ENCODE measurements at regions not wholly inside any gene's neighbourhood (a gene's known extent, or its start where the extent isn't known, plus 50 kb on each side); places are given as distances from the start of the nearest gene placed in this dataset.

DNA sequence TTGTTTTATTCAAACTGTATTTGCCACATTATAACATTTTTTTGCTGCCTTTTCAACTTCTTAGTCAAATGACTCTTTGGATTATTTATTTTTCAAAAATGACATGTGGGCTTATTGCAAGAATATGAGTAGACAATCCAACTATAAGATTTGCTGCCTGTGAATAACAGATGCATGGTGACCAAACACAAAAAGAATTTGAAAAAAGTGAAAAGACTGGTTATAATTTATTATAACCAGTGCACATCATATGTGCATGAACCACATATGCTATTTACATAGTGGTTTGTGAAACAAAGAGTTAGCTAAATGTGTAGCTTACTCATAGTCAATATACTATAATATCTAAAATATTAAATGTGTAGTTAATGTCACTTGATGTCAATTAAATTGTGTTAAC is 2086.8 kb downstream of the ARAP2 start:
- no peak for DNase-seq
- Histone ChIP-seq H3K27me3 (no peaks in the 10 kb centered on the region), H3K27ac (no peak overlapping the region), H3K4me1 (no peaks in the 10 kb centered on the region), H3K4me3 (no peak overlapping the region), H3K36me3 (no peaks in the 10 kb centered on the region), H3K9me3 (replicated peaks) (no peaks in the 10 kb centered on the region)

DNA sequence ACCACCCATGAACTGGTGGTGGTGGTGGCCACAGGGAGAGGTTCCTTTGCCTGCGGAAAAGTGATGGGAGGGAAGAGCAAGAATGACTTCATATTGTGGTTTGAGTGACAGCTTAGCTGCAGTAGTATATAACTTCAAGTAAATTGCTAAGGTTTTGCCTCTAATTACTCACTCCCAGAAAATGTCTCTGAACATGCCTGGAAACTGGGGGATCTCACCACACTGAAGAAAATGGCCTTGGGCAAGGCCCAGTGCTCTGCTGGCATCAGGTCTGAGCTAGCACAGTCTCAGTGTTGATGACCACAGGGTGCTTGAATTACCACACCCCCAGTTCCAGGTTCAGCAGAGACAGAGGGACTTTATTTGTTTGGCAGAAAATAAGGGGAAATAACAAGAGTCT is 2085.4 kb downstream of the ARAP2 start:
- Histone ChIP-seq H3K27me3 (no peaks in the 10 kb centered on the region), H3K9me3 (replicated peaks) (no peaks in the 10 kb centered on the region), H3K27ac (no peak overlapping the region), H3K4me3 (no peak overlapping the region), H3K36me3 (no peaks in the 10 kb centered on the region), H3K4me1 (no peaks in the 10 kb centered on the region)
- no peak for DNase-seq

DNA sequence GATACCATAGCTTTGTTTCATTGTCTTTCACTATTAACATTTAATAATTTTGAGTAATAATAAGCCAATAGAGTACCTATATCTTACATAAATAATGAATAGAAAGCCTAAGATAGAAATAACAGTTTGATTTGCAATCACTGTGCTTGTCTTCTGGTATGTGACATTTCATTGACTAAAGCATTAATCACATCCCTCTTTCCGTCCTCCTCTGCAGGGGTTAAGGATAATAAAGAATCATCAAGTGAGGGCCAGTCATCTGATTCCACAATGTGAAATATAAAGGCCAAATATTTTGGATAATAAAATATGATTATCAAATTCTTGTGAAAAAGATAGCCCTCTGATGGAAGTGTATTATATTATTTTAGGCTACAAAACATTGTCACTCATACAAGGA is 2073.4 kb downstream of the ARAP2 start:
- H3K27me3 ChIP-seq, result no peaks in the 10 kb centered on the region
- H3K9me3 ChIP-seq (replicated peaks), result no peaks in the 10 kb centered on the region
- H3K4me1 ChIP-seq, result no peaks in the 10 kb centered on the region
- H3K4me3 ChIP-seq, result no peak overlapping the region
- no peak for DNase-seq
- no peak overlapping the region for H3K27ac ChIP-seq
- H3K36me3 ChIP-seq, result no peaks in the 10 kb centered on the region

DNA sequence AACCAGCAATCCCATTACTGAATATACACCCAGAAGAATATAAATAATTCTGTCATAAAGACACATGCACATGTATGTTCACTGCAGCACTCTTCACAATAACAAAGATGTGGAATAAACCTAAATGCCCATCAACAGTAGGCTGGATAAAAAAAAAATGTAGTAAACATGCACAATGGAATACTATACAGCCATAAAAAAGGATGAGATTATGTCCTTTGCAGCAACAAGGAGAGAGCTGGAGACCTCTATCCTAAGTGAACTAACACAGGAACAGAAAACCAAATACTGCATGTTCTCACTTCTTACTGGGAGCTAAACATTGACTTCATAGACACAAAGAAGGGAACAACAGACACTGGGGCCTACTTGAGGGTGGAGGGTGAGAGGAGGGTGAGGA is 2067.7 kb downstream of the ARAP2 start:
- H3K27ac ChIP-seq, result no peak overlapping the region

DNA sequence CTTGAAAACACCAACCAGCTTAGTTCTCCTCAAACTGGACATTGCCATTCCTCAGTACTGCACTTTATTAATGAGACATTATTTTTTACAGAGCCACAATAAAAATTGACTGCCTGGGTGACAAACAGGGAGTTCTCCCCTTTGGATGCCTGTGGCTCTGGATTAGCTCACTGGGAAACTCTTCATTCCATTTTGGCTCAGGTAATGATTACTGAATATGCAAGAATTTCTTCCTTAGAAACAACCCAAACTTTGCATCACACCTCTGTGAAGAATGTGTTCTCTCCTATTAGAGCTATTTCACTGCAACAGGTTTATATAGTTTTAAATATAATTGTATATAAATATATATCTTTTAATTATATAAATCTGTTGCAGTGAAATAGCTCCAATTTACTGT is 2065.8 kb downstream of the ARAP2 start:
- no peaks in the 10 kb centered on the region for H3K36me3 ChIP-seq
- no peak overlapping the region for H3K4me3 ChIP-seq
- no peak overlapping the region for H3K27ac ChIP-seq
- H3K4me1 ChIP-seq, result peaks cover 8% of the 10 kb centered on the region
- H3K9me3 ChIP-seq (replicated peaks), result no peaks in the 10 kb centered on the region
- no peak for DNase-seq
- no peaks in the 10 kb centered on the region for H3K27me3 ChIP-seq

More for the DNA sequence above, 2067.7 kb downstream of the ARAP2 start:
- Histone ChIP-seq H3K27me3 (no peaks in the 10 kb centered on the region), H3K9me3 (replicated peaks) (no peaks in the 10 kb centered on the region), H3K4me3 (no peak overlapping the region), H3K4me1 (peaks cover 7% of the 10 kb centered on the region), H3K36me3 (no peaks in the 10 kb centered on the region)
- DNase-seq, result no peak

DNA sequence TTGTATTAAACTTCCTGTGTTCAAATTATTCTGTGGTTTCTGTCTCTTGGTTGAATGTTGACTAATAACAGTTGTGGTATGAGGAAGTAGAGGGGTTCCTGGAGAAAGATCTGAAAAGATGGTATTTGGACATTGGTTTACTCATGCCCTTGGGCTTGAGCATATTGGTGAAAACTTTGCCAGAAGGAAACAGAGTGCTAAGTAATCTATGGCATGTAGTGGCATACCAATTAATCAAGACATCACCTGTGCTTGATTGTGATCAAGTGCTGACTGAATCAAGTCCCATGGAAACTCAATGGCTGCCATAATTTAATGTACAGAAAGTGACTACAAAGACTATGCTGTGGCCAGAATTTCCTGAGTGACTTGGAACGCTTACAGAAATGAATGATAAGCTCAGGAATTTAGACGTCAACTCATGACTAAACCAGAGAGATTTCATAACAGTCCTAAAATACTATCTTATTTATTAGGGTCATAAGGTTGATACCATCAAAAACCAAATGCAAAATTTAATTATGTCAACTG is 2062.9 kb downstream of the ARAP2 start:
- Histone ChIP-seq H3K9me3 (replicated peaks) (no peaks in the 10 kb centered on the region), H3K4me1 (peaks cover 8% of the 10 kb centered on the region), H3K27ac (no peak overlapping the region), H3K27me3 (no peaks in the 10 kb centered on the region), H3K4me3 (no peak overlapping the region), H3K36me3 (no peaks in the 10 kb centered on the region)
- DNase-seq, result peak in 1 of 2 experiments; percentile 5

DNA sequence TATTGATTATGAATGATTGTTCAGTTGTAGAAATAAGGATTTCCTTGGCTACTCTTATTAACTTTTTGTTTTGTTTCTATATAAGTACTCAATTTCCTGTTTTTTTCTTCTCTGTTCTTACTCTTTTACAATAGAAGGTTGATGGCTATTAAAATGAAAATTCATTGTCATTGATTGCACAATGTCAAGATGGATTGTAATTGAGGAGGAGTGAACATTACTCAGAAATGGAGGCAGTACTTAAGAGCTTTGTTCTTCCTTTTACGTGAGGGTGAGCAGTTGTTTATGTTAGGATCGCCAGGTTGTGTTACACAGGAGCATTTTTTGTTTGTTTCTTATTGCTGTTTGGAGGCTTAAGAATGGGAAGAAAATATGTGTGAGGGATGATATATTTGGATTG is 2062.4 kb downstream of the ARAP2 start:
- H3K27me3 ChIP-seq, result no peaks in the 10 kb centered on the region
- DNase-seq, result no peak
- H3K4me3 ChIP-seq, result no peak overlapping the region
- peaks cover 8% of the 10 kb centered on the region for H3K4me1 ChIP-seq
- no peak overlapping the region for H3K27ac ChIP-seq
- H3K9me3 ChIP-seq (replicated peaks), result no peaks in the 10 kb centered on the region
- no peaks in the 10 kb centered on the region for H3K36me3 ChIP-seq

DNA sequence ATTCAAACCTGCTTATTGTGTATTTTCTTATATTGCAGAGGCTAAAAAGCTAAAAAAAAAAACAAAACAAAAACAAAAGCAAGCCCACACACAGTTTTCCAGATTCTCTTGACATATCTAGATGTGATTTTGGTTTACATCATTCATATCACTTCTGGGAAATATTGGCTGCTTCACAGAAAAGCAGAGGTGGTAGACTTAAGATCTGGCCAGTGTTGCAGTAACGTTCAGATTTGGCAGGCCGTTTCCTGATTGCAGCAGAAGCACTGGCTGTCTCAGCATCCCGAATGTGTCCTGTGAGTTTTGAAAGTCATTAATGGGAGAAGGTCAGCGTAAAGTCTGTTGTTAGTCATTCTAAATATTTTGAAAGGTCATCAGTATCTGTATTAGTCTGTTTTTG is 2062.0 kb downstream of the ARAP2 start:
- Histone ChIP-seq H3K36me3 (no peaks in the 10 kb centered on the region), H3K27me3 (no peaks in the 10 kb centered on the region), H3K27ac (no peak overlapping the region), H3K4me3 (no peak overlapping the region), H3K9me3 (replicated peaks) (no peaks in the 10 kb centered on the region), H3K4me1 (peaks cover 8% of the 10 kb centered on the region)
- DNase-seq, result no peak

DNA sequence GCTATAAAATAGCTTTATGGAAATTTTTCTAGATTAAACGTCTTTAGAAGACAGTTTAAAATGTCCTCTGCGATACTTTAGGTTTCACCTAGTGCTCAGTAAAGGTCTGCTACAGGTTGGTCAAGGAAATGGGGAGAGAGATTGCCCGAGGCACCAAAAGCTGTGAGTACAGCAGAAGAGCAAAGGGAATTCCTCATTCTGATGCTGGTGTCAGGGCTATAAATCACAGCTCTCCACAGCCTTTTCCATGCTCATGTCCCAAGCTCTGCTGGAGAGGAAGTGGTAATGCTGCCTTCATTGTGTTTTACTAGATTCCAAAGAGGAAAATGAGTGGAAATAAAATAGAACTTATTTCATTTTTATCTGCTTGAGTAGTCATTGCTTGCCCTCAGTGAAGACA is 2060.4 kb downstream of the ARAP2 start:
- no peak overlapping the region for H3K27ac ChIP-seq
- no peaks in the 10 kb centered on the region for H3K36me3 ChIP-seq
- no peaks in the 10 kb centered on the region for H3K27me3 ChIP-seq
- no peak for DNase-seq
- no peak overlapping the region for H3K4me3 ChIP-seq
- no peaks in the 10 kb centered on the region for H3K9me3 ChIP-seq (replicated peaks)
- H3K4me1 ChIP-seq, result peaks cover 8% of the 10 kb centered on the region

DNA sequence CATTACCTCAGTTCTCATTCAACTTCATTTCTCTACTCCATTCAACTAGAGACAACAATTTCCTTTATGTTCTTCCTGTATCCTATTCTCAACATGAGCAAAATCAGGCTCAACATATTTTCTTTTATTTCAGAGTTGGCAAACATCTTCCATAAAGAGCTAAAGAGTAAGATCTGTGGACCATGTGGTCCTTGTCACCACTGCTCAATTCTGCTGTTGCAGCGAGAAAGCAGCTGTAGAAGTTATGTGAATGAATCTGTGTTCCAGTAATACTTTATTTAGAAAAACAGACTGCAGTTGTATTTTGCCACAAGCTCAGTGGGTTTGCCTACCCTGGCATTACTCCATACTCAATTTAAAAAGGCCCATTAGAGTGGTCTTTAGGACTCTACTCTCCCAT is 2057.3 kb downstream of the ARAP2 start:
- H3K4me3 ChIP-seq, result no peak overlapping the region
- no peaks in the 10 kb centered on the region for H3K4me1 ChIP-seq
- no peaks in the 10 kb centered on the region for H3K27me3 ChIP-seq
- DNase-seq, result no peak
- no peaks in the 10 kb centered on the region for H3K9me3 ChIP-seq (replicated peaks)
- H3K36me3 ChIP-seq, result no peaks in the 10 kb centered on the region
- no peak overlapping the region for H3K27ac ChIP-seq

DNA sequence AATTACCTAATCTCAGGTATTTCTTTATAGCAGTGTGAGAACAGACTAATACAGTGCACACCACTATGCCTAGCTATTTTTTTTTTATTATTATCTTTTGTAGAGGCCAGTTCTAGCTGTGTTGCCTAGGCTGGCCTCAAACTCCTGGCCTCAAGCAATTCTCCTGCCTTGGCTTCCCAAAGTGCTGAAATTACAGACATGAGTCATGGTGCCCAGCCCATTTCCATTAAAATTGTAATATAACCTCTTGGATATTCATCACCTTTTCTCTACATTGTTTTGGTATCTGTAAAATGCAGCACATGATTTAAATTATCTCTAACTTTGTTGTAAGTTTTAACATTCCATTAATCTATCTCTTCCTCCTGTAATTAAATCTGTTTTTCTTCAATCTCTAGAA is 2052.9 kb downstream of the ARAP2 start:
- H3K4me3 ChIP-seq, result no peak overlapping the region
- H3K36me3 ChIP-seq, result no peaks in the 10 kb centered on the region
- H3K4me1 ChIP-seq, result no peaks in the 10 kb centered on the region
- no peaks in the 10 kb centered on the region for H3K27me3 ChIP-seq
- H3K9me3 ChIP-seq (replicated peaks), result no peaks in the 10 kb centered on the region
- no peak overlapping the region for H3K27ac ChIP-seq
- DNase-seq, result no peak

DNA sequence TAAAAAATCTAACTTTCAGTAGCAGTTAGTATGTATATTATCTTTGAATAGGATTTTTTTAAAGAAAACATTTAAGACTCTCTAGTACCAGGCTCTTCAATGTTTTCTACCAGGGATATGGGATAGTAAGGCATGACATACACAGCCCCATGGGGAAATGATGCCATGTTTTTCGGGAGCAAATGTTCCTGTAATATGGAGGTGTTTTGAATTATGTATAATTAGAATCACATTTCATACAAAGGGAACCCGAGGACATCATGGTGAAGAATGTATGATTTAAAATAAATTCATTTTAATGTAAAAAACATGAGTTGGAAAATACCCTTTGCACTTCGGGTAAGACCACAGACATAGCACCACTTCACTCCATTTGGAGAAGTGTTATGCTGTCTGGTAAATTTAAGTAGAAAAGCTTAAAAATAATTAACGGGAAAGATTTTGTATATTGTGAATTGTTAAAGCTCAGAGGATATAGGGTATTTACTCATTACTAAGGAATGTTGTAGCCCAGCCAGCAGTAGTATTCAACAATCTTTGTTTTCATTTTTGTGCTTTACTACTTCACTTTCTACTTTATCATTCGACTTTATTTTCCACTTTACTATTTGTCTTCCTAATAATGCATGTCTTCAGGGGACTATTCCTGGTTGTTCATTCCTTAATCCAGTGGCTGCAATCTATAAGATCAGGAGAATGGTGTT is 2050.7 kb downstream of the ARAP2 start:
- H3K9me3 ChIP-seq (replicated peaks), result no peaks in the 10 kb centered on the region
- H3K36me3 ChIP-seq, result no peaks in the 10 kb centered on the region
- H3K4me1 ChIP-seq, result no peaks in the 10 kb centered on the region
- no peaks in the 10 kb centered on the region for H3K27me3 ChIP-seq
- H3K27ac ChIP-seq, result no peak overlapping the region
- no peak overlapping the region for H3K4me3 ChIP-seq
- no peak for DNase-seq

DNA sequence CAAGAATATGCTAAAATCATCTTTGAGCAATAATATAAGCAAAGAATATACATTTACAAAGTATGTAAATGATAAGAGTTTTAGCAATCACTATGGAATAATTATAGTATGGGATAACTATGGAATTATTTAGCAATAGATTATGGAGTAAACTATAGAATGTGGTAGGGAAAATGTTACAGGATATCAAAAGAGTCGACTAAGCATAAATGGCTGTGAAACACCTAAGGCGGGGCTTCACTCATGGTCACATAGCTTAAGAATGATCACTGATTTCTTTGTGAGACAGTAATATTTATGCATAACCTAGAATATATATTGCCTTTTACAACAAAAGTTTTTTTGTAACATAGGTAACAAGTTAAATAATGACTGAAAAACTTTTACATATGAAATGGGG is 2049.7 kb downstream of the ARAP2 start:
- Histone ChIP-seq H3K4me1 (no peaks in the 10 kb centered on the region), H3K9me3 (replicated peaks) (no peaks in the 10 kb centered on the region), H3K4me3 (no peak overlapping the region), H3K27me3 (no peaks in the 10 kb centered on the region), H3K27ac (no peak overlapping the region), H3K36me3 (no peaks in the 10 kb centered on the region)
- DNase-seq, result no peak

DNA sequence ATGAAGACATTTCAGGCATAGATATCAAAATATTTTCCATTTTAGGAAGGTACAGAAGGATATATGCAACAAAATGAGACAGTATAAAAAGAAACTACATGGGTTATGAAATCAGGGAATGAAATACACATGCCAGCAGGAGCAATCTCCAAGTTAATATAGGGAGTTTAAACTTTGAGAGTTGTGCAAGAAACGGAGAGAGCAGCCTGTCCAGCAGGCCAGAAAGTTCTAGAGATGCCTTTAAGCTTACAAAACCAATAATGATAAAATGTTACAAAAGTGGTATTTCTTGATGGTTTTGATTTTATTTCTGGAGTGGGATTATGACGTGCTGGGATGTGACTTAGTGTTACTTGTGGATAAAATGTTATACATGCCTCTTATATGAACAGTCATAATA is 2047.9 kb downstream of the ARAP2 start:
- no peaks in the 10 kb centered on the region for H3K4me1 ChIP-seq
- H3K36me3 ChIP-seq, result no peaks in the 10 kb centered on the region
- no peak overlapping the region for H3K27ac ChIP-seq
- no peak for DNase-seq
- H3K27me3 ChIP-seq, result no peaks in the 10 kb centered on the region
- H3K9me3 ChIP-seq (replicated peaks), result no peaks in the 10 kb centered on the region
- no peak overlapping the region for H3K4me3 ChIP-seq

DNA sequence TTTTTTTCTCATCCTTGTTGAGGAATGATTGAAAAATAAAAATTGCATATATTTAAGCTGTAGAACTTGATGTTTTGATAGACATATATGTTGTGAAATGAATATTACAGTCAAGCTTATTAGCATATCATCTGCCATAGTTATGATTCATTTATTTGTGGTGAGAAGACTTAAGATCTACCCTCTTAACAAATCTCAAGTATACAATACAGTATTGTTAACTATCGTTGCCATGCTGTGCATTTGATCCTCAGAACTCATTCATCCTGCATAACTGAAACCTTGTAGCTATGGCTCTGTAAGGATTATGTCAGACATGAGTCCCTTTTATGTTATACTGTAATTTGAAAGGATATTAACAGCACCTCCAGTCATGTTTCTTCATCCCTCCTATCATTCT is 2045.3 kb downstream of the ARAP2 start:
- Histone ChIP-seq H3K9me3 (replicated peaks) (no peaks in the 10 kb centered on the region), H3K4me1 (no peaks in the 10 kb centered on the region), H3K4me3 (no peak overlapping the region), H3K27ac (no peak overlapping the region), H3K27me3 (no peaks in the 10 kb centered on the region), H3K36me3 (no peaks in the 10 kb centered on the region)
- DNase-seq, result no peak

DNA sequence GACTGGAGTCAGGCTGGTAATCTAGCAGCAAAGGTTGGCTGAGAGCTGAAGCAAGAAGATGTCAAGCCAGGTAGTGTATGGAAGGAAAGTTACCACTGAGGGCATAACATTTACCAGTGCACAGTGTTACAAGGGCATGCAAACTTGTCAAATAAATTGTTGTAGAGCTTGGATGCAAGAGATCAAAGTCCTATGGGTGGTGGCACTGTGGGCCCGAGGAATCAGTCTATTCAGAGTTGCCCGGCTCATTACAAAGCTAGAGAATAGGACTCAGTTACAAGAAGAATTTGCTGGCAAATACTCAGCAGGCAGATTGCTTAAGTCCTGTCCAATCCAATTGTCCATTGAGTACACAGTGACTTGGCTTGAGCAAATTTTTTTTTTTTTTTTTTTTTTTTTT is 2043.8 kb downstream of the ARAP2 start:
- Histone ChIP-seq H3K27ac (no peak overlapping the region), H3K36me3 (no peaks in the 10 kb centered on the region), H3K9me3 (replicated peaks) (no peaks in the 10 kb centered on the region), H3K4me1 (no peaks in the 10 kb centered on the region), H3K4me3 (no peak overlapping the region), H3K27me3 (no peaks in the 10 kb centered on the region)
- no peak for DNase-seq
